HG03378 (cell line): ENCODE measurements at regions not wholly inside any gene's neighbourhood (a gene's known extent, or its start where the extent isn't known, plus 50 kb on each side); places are given as distances from the start of the nearest gene placed in this dataset.

ENCODE experiments used
- ATAC-seq: cut with Tn5 transposase; IDR thresholded peaks from one replicate; pipeline ENCODE4 v1.9.1; 2021; ENCODE audit warnings: mild to moderate bottlenecking, moderate library complexity; ENCODE audit not compliant: unreplicated experiment

GRCh38 chr3:40979962-40980361, 219.3 kb upstream of the CTNNB1 start:
- ATAC-seq = no peak

- no peak for ATAC-seq
Observed at GRCh38 chr3:40980467-40980866, 218.8 kb upstream of the CTNNB1 start.

DNA sequence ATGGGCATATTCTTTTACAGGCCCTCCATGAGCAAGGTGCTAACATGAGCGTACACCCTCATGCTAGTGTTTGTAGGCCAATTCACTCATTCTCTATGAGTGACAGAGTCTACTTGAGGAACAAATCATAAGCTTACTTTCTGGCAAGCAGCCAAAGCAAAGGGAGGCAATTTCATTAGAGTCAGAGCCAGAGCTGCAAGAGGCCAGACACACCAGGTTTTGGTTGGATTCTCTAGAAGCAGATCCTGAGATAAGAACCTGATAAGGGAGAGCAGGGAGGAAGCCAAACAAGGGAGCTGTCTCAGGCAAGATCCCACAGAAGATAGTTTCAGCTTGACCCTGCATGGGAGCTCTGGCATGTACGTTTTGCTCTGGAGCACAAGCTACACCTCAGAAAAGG, 214.1 kb upstream of the CTNNB1 start:
- no peak for ATAC-seq

- ATAC-seq = no peak
Observed at GRCh38 chr3:40988468-40988867, 210.8 kb upstream of the CTNNB1 start.

DNA sequence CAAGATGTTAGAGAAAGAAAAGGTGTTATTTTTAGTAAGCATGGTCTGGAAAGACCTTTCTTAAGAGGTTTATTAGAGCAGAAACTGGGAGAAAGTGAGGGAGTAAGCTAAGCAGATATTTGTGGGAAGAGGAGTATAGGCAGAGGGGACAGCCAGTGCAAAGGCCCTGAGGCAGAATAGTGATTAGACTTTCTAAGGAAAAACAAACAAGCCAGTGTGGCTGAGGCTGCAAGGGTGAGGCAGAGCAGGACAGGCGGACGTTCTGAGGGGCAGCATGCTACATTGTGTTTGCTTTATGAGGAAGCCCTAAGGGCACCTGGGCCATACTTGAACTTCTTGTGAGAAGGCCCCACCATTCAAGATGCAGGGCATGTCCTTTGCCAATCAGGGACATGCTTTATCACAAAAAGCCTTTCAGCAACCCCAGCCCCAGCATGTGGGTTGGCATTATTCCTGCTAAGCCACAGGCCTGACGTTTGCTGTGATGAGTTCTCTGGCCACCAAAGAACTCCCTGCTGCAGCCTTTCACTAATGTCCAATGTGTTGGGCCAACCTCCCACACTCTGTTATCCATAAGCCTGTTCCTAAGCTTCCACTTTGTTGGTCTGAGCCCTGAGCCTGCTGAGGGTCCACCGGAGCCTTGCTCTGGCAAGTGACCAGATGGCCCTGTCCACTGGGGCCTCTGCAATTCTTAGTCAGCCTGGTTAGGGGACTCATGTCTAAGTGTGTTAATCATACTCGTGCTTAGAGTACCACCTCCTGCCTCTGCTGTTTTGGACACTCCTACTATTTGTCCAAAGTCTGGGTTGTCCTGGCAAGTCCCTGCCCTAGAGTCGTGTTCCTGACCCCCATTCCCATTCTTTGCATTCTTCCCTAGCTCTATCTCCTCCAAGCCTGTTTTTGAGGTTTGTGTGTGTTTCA, 209.9 kb upstream of the CTNNB1 start:
- no peak for ATAC-seq

GRCh38 chr3:40990062-40990456, 209.2 kb upstream of the CTNNB1 start:
- no peak for ATAC-seq

DNA sequence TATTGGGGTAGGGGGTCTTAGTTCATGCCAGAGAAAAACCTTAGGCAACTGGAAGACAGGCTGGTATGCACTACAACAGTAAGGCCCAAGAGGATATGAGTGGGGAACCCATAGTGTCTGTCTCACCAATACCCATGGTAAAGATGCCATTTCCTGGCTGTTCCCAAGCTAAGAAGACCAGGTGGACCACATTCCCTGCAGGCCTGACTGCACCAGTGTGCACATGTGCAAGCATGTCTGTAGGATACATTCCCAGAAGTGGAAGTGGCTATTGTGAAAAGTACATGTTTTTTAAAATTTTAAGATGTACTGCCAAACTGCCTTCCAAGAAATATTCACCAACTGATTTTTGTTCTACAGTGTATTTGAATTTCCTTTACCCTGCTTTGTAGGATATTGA, 207.3 kb upstream of the CTNNB1 start:
- ATAC-seq = no peak

DNA sequence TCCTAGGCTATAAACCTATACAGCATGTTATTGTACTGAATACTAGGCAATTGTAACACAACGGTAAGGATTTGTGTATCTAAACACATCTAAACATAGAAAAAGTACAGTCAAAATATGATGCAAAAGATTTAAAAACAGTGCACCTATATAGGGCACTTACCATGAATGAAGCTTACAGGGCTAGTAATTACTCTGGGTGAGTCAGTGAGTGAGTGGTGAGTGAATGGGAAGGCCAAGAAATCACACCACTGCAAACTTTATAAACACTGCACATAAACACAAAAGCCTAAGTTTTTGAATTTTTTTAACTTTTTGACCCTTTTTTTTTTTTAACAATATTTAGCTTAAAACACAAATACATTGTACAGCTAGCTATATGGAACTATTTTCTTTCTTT, 204.7 kb upstream of the CTNNB1 start:
- ATAC-seq = no peak

DNA sequence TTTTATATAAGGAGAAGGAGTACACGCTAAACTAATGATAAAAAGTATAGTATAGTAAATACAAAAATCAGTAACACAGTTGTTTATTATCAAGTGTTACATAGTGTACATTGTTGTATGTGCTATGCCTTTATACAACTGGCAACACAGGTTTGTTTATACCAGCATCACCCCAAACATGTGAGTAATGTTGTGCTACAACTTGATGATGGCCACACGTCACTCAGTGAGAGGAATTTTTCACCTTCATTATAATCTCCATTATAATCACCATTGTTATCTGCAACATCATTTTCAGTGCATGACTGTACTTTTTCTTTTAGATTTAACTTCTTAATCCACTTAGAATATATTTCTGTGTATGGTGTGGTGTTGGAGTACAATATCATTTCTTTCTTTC, 204.0 kb upstream of the CTNNB1 start:
- ATAC-seq = no peak

DNA sequence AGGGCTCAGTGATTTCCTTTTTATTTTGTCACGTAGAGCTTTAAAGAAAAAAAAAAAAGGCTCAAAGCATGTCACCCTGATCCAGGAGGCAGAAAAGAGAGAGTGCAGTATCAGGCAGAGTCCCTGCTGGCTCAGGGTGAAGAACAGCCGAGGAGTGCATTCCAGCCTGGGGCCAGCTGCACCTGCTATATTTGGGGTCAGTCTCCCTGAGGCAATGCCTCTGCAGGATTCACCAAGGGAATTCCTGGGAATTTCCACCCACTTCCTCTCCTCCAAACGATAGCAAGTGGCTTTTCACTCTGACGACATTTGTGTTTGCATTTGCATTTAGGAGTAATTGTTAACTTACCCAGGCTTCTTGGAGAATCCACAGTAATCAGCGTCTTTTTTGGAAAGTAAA, 202.9 kb upstream of the CTNNB1 start:
- no peak for ATAC-seq

GRCh38 chr3:40996827-40997710, 202.2 kb upstream of the CTNNB1 start:
- ATAC-seq = no peak

DNA sequence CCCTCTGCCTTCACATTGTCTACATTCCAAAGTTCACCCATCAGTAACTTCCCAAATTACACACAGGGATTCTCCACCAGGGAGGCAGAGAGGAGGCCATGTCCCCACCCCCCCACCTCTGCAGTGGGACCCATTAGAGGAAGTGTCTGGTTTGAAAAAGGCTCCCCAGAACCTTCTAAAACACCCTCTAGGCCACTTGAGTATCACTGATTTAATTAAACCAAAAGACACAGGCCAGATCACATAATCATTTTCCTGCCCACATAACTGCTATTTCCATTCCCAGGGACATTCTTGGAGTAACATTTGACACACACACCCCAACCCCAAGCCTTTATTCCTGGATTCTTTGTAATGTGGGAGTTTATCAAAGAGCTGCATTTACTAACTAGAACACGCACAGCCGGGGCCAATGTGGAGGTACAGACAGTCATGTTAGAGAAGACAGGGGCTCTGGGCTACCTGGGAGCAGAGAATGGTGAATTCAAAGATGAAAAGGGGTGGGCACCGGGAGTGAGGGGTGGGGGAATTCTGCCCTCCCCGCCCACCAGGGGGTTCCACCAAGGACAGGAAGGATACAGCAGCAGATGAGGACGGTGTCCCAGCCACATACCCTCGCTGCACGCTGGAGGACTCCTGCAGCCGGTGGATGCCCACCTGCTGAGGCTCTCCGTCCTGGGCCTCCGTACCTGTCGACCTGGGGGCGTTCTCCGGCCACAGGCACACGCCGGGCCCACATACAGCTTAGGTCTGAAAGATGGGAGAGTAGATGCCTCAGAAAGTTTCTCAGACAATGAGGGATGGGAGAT, 201.4 kb upstream of the CTNNB1 start:
- no peak for ATAC-seq

DNA sequence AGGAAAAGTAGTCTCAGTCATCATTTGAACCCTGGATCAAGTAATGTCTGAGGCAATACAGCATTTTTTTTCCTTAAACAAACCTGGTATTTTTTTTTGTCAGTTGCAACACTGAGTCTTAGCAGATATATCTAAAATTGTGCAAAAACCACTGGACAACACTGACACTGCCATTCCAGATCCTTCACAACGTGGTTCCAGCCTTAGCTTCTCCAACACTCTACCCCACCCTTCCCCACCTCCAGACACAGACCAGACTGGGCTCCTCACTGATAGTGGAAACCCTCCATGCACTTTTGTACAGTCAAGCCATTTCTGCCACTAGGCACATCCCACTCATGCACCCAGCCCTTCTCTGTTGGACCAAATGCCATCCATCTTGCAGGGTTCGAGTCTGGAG, 199.6 kb upstream of the CTNNB1 start:
- no peak for ATAC-seq

- ATAC-seq = no peak
Observed at GRCh38 chr3:41000471-41000870, 198.8 kb upstream of the CTNNB1 start.

GRCh38 chr3:41001556-41001955, 197.7 kb upstream of the CTNNB1 start:
- ATAC-seq = no peak

- no peak for ATAC-seq
Observed at GRCh38 chr3:41002104-41002503, 197.2 kb upstream of the CTNNB1 start.

- ATAC-seq = no peak
Observed at GRCh38 chr3:41007399-41007798, 191.9 kb upstream of the CTNNB1 start.

DNA sequence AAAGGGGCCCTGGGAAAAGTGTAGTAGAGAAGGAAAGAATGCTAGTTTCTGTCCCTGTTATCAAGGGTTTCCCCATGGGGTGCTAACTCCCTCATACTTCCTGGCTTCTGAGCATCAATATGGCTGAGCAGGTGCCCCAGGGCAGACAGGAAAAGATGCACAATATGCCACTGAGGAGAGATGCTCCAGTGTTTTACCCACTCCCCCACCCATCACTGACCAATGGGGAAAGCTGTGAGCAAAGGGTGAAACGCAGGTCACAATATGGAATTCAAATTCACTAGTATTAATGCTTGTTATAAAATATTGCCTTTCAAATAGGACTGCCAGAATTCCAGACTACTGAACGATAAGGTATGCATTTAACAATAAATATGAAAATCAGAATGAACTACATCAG, 187.5 kb upstream of the CTNNB1 start:
- ATAC-seq = no peak

- ATAC-seq = no peak
Observed at GRCh38 chr3:41018855-41019254, 180.4 kb upstream of the CTNNB1 start.

DNA sequence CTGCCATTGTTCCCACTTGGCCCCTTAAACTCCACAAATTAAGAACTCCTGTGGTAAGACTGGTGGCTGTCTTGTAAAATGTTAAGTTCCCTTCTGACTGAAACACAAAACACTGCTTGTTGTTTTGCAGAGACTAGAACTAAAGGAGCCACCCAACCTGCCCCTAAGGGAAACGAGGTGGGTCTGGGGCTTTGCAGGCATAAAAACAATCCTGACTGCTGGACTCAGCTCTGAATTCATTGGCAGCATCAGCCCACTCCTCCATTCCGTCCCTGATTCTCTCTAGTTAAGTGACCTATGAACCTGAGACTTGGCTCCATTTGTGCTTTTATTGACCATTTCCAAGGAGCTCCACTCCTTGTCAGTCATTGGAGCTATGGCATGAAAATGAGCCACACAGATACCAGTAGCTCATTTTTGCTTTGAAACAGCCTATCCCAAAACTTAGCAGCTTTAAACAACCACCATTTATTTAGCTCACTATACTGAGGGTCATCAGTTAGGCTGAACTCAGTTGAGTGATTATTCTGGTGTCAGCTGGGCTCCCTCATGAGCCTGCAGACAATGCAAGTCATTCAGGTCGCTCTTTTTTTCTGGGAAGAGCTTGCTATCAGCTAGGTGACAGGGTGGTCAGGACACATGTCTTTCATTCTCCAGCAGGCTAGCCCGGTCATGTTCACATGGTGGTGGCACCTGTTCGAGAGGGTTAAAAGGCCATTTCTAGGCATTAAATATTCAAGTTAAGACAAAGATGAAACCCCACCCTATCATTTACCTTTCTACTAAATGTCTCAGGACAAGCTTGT, 175.1 kb upstream of the CTNNB1 start:
- ATAC-seq = no peak
